ENCODE measurements at regions not wholly inside any gene's neighbourhood (a gene's known extent, or its start where the extent isn't known, plus 50 kb on each side); places are given as distances from the start of the nearest gene placed in this dataset.

- H3K36me3 ChIP-seq (ENCODE audit: control insufficient read depth, insufficient read depth, low read length) = no peaks in the 10 kb centered on the region
- no TSS peak for BruUV-seq (replicated peaks)
- H3K9me3 ChIP-seq (replicated peaks; ENCODE audit: control insufficient read depth, insufficient read depth, low read depth, low read length) = no peaks in the 10 kb centered on the region; the same call in 1 of the 2 replicates
- H3K4me3 ChIP-seq = no peak overlapping the region
- H3K27ac ChIP-seq (ENCODE audit: extremely low read depth, low read depth, low read length) = no peak overlapping the region
- H3K9ac ChIP-seq (ENCODE audit: insufficient read depth in 1 of 2, low read depth in 2 of 2, low read length in 2 of 2) = no peak overlapping the region
- DNase-seq (ENCODE audit: extremely low read depth in 1 of 4, low spot score in 3 of 4) (no peak), FAIRE-seq (no peak), ATAC-seq (no peak)
- in situ Hi-C loops (cut with MboI) (no loop called here), intact Hi-C loops (cut with micrococcal nuclease) (no loop called here)
- no peaks in the 10 kb centered on the region for H3K79me2 ChIP-seq (ENCODE audit: control insufficient read depth, insufficient read depth, low read length)
- no peak overlapping the region for H2AFZ ChIP-seq (ENCODE audit: low read depth, low read length)
- TF ChIP-seq MLLT1 (IDR thresholded peaks at IDR 0.05) (no peak), NFXL1 (CRISPR knock-in tag; IDR thresholded peaks at IDR 0.05) (no peak), ZKSCAN3 (CRISPR knock-in tag; IDR thresholded peaks at IDR 0.05) (no peak)
- H4K20me1 ChIP-seq (replicated peaks; ENCODE audit: control insufficient read depth, insufficient read depth, low read length) = no peaks in the 10 kb centered on the region
- no peaks in the 10 kb centered on the region for H3K27me3 ChIP-seq (ENCODE audit: control insufficient read depth in 2 of 2, insufficient read depth in 2 of 2, low read length in 2 of 2)
- WGBS (ENCODE audit: insufficient coverage, low coverage, missing lambda C conversion rate) = 12% methylated on average over 3 of the region's 3 CpGs
- ChIA-PET POLR2A (no interaction called here), CTCF (ENCODE audit: low intra/inter-chr PET ratio) (no interaction called here)
- H3K9me1 ChIP-seq (ENCODE audit: control insufficient read depth, insufficient read depth, low read length) = no peaks in the 10 kb centered on the region
- H3K4me1 ChIP-seq (replicated peaks in 1 of 2; ENCODE audit: control insufficient read depth in 2 of 2, insufficient read depth in 2 of 2, low read length in 2 of 2) = no peaks in the 10 kb centered on the region
- H3K4me2 ChIP-seq (ENCODE audit: insufficient read depth, low read length) = no peak overlapping the region
Observed at GRCh38 chr13:67469623-67470022, 239.5 kb upstream of the PCDH9 start.

- H3K79me2 ChIP-seq (ENCODE audit: control insufficient read depth, insufficient read depth, low read length) = no peaks in the 10 kb centered on the region
- H3K36me3 ChIP-seq (ENCODE audit: control insufficient read depth, insufficient read depth, low read length) = no peaks in the 10 kb centered on the region
- POLR2A ChIA-PET = no interaction called here
- WGBS (ENCODE audit: insufficient coverage, low coverage, missing lambda C conversion rate) = 31% methylated on average over 7 of the region's 8 CpGs
- no peak overlapping the region for H3K4me2 ChIP-seq (ENCODE audit: insufficient read depth, low read length)
- no peak overlapping the region for H3K9ac ChIP-seq (ENCODE audit: insufficient read depth in 1 of 2, low read depth in 2 of 2, low read length in 2 of 2)
- no peak overlapping the region for H2AFZ ChIP-seq (ENCODE audit: low read depth, low read length)
- intact Hi-C loops (cut with micrococcal nuclease) = no loop called here
- ATAC-seq = no peak
- no peak for DNase-seq (ENCODE audit: extremely low read depth in 1 of 4, low spot score in 3 of 4)
- no peak overlapping the region for H3K4me3 ChIP-seq
- no peaks in the 10 kb centered on the region; the same call in 1 of the 2 replicates for H3K9me3 ChIP-seq (replicated peaks; ENCODE audit: control insufficient read depth, insufficient read depth, low read depth, low read length)
- BruUV-seq (replicated peaks) = no TSS peak
- TF ChIP-seq SMARCA5 (IDR thresholded peaks at IDR 0.05) (no peak), NEUROD1 (IDR thresholded peaks at IDR 0.05; ENCODE audit: borderline replicate concordance, low read depth, low read length, partially characterized antibody) (no peak), ZZZ3 (IDR thresholded peaks at IDR 0.05) (no peak), TEAD4 (IDR thresholded peaks at IDR 0.05; ENCODE audit: low read length) (no peak), TEAD4 (CRISPR knock-in tag; IDR thresholded peaks at IDR 0.05; ENCODE audit: borderline replicate concordance) (no peak), ETV1 (tag; conservative IDR thresholded peaks at IDR 0.05; ENCODE audit: low read depth) (no peak)
- no peaks in the 10 kb centered on the region for H3K27me3 ChIP-seq (ENCODE audit: control insufficient read depth in 2 of 2, insufficient read depth in 2 of 2, low read length in 2 of 2)
- H3K4me1 ChIP-seq (replicated peaks in 1 of 2; ENCODE audit: control insufficient read depth in 2 of 2, insufficient read depth in 2 of 2, low read length in 2 of 2) = no peaks in the 10 kb centered on the region
- no peak overlapping the region for H3K27ac ChIP-seq (ENCODE audit: extremely low read depth, low read depth, low read length)
- CTCF ChIA-PET (ENCODE audit: low intra/inter-chr PET ratio) = no interaction called here
- no peaks in the 10 kb centered on the region for H3K9me1 ChIP-seq (ENCODE audit: control insufficient read depth, insufficient read depth, low read length)
- no peaks in the 10 kb centered on the region for H4K20me1 ChIP-seq (replicated peaks; ENCODE audit: control insufficient read depth, insufficient read depth, low read length)
- no peak for FAIRE-seq
- in situ Hi-C loops (cut with MboI) = no loop called here
Observed at GRCh38 chr13:67466569-67466968, 236.4 kb upstream of the PCDH9 start.

All from K562 (cell line).